ENCODE measurements at regions not wholly inside any gene's neighbourhood (a gene's known extent, or its start where the extent isn't known, plus 50 kb on each side); places are given as distances from the start of the nearest gene placed in this dataset.

GRCh38 chr9:28092981-28093936 lies 520.0 kb upstream of the C9orf72 start (continued):
- TF ChIP-seq RCOR1 (IDR thresholded peaks at IDR 0.05; ENCODE audit: insufficient replicate concordance, low read length): no peak

- Histone ChIP-seq H2BK120ac (ENCODE audit: low read depth, low read length) (no peak overlapping the region), H3K36me3 (ENCODE audit: control insufficient read depth, insufficient read depth, low read length) (no peaks in the 10 kb centered on the region), H3K23ac (ENCODE audit: low read depth, low read length) (no peak overlapping the region), H2AK5ac (ENCODE audit: low read depth, low read length) (no peak overlapping the region), H3K9ac (ENCODE audit: low read depth, low read length) (no peak overlapping the region), H3K14ac (replicated peaks; ENCODE audit: low read depth, low read length) (no peak overlapping the region), H2BK20ac (ENCODE audit: low read depth, low read length) (no peak overlapping the region), H2AK9ac (replicated peaks; ENCODE audit: low read depth, low read length, poor library complexity) (no peak overlapping the region), H3K9me1 (ENCODE audit: insufficient read depth, low read length) (no peaks in the 10 kb centered on the region), H4K91ac (ENCODE audit: insufficient read depth, low read depth, low read length) (no peak overlapping the region), H3K79me1 (ENCODE audit: low read depth in 1 of 2, low read length in 2 of 2) (no peaks in the 10 kb centered on the region), H3K4me2 (ENCODE audit: low read depth, low read length) (no peak overlapping the region), H2AFZ (replicated peaks; ENCODE audit: low read length, poor library complexity) (no peak overlapping the region), H3K4ac (ENCODE audit: low read depth, low read length) (no peak overlapping the region), H4K8ac (ENCODE audit: low read depth in 2 of 2, low read length in 2 of 2) (no peak overlapping the region), H3K18ac (ENCODE audit: low read depth, low read length) (no peak overlapping the region), H3K4me3 (ENCODE audit: insufficient read depth, low read depth, low read length) (no peak overlapping the region), H4K20me1 (ENCODE audit: insufficient read depth, low read length) (no peaks in the 10 kb centered on the region), H3K9me3 (ENCODE audit: control insufficient read depth, insufficient read depth, low read length) (0 out of 2 replicates have a peak, but pooled peaks cover 2% of the 10 kb centered on the region), H2BK15ac (ENCODE audit: low read depth, low read length) (no peak overlapping the region), H3K27ac (ENCODE audit: insufficient read depth, low read length) (no peak overlapping the region), H3K56ac (ENCODE audit: extremely low read depth, insufficient read depth, low read length) (no peak overlapping the region), H3K27me3 (ENCODE audit: control insufficient read depth, insufficient read depth, low read length) (no peaks in the 10 kb centered on the region), H4K5ac (ENCODE audit: low read depth, low read length) (no peak overlapping the region), H2BK5ac (ENCODE audit: low read depth, low read length, poor library complexity, severe bottlenecking) (no peak overlapping the region), H3K4me1 (ENCODE audit: control insufficient read depth, insufficient read depth, low read length) (no peaks in the 10 kb centered on the region)
- no peak for TF ChIP-seq NFE2L2 (IDR thresholded peaks at IDR 0.05; ENCODE audit: low read depth, low read length)
- TF ChIP-seq ELK1 (IDR thresholded peaks at IDR 0.05; ENCODE audit: borderline replicate concordance, low read depth, low read length): no peak
- no peak for TF ChIP-seq FOS (IDR thresholded peaks at IDR 0.05; ENCODE audit: low read depth, low read length)
- TF ChIP-seq MAZ (IDR thresholded peaks at IDR 0.05; ENCODE audit: borderline replicate concordance, low read depth, low read length): no peak
- TF ChIP-seq CHD1 (IDR thresholded peaks at IDR 0.05; ENCODE audit: low read depth, low read length): no peak
- intact Hi-C loops (cut with micrococcal nuclease): no loop called here
- ChIA-PET POLR2A (ENCODE audit: unreplicated experiment) (no interaction called here), CTCF (no interaction called here)
- WGBS, 2 experiments (ENCODE audit: extremely low coverage in 2 of 2, insufficient read length in 1 of 2): no CpG with 5 or more reads among the region's 3 CpGs
- in situ Hi-C loops (cut with MboI; ENCODE audit: low sequenced_read_pairs): no loop called here
- ATAC-seq (ENCODE audit: low read depth) (no peak), DNase-seq (no peak)
- dilution Hi-C loops (cut with HindIII; ENCODE audit: low sequenced_read_pairs, unreplicated experiment): no loop called here
- BruUV-seq (replicated peaks): no TSS peak
These were observed 528.2 kb upstream of the C9orf72 start for GRCh38 chr9:28101509-28101908.
